HG03196 (cell line): ENCODE measurements at regions not wholly inside any gene's neighbourhood (a gene's known extent, or its start where the extent isn't known, plus 50 kb on each side); places are given as distances from the start of the nearest gene placed in this dataset.

Experiments
- ATAC-seq: cut with Tn5 transposase; IDR thresholded peaks from one replicate; pipeline ENCODE4 v1.9.1; 2021; ENCODE audit not compliant: unreplicated experiment

DNA sequence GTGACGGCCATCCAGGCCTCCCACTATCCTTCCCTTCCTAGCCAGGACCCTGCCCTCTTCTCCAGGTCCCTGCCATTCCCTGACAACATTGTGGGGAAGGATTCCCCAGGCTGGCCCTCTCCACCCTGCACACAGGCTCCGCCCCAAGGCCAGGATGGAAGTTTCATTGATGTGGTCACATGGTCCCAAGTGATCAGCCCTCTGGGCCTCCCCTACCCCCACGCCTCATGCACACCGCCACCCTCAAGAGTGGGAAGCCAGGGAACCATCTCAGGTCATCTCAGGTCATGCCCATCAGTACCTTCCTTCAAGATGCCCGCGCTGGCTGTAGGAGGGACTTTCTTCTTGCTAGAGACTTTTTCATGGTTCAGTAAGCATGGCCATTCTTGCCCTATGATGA, 514.8 kb upstream of the RAB6C start:
- no peak for ATAC-seq

DNA sequence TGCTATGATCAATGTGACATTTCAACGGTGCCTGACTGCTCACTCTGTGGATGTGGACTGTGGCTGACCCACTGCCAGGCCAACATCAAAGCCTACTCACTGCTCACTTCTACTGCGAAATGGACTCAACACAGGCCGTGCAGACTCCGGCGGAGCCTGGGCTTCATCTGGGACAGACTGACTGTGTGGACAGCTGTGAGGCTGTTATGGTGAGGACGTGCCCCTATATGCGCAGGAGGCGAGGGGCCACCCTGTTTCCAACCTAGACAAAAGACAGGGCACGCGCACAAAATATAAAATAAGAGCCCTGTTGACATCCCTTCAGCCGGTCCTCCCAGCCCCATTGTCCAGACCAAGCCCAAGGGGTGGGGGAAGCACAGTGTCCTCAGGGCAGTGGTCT, 514.4 kb upstream of the RAB6C start:
- ATAC-seq, result no peak

- no peak for ATAC-seq
These were observed 513.1 kb upstream of the RAB6C start for GRCh38 chr2:129466389-129466788.

DNA sequence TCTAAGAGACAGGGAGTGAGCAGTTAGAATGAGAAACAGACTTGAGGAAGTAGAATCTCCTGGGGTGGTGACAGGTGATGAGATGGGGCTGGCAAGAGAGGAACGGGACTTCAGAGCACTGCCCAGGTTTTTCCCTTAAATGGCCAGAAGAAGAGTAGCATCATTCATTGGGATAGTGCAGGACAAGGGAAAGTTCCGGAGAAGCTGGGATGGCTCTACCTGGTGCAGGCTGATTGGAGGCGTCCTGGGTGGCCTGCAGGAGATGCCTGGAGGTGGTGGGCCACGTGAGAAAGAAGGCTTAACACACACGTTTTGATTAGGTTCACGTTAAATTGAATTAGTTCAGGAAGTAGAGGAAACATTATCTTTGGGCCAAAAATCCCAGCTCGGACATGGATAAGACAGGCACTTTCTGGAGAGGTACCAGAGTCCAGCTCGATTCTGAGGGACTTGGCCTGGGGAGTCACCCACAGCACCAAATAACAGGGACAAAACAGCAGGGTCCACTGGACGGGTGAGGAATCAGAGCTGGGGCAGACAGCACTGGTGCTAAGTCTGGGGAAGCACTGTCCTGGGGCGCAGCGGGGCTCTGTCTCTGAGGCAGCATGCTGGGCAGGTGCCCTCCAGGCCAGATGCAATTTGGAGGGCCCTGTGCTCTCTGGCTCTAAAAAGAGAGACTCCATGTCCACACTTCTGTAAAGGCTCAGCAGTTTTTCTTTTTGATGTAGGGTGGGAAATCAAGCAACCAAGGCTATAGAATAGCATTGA, 512.3 kb upstream of the RAB6C start:
- no peak for ATAC-seq

DNA sequence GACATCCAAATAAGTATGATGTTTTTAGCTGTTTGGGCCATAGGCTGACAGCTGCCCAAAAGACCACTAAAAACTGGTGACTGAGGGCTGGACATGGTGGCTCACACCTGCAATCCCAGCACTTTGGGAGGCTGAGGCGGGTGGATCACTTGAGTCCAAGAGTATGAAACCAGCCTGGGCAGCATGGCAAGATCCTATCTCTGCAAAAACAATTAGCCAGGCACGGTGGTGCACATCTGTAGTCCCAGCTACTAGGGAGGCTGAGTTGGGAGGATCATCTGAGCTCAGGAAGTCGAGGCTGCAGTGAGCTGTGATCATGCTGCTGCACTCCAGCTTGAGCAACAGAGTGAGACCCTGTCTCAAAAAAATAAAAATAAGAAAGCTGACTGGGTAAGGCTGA, 511.5 kb upstream of the RAB6C start:
- ATAC-seq, result no peak

DNA sequence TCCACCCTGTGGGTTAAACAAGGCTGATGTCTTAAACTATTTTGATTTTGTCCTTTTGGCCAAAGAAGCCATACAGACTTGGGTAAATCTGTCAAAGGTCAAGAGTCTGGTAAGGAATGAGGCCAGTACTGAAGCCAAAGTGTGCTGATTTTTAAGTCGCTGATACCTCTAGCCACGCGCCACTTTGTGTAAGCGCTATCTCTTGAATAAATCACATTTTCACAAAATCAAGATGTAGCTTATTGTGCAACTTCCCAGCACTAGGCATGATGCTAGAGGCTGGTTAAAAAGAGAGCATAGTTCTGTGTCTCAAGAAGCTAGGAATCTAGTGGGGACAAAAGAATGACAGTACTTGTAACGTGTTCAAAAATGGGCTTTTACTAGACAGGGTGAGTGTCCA, 510.6 kb upstream of the RAB6C start:
- no peak for ATAC-seq

- ATAC-seq, result no peak
These were observed 510.1 kb upstream of the RAB6C start for GRCh38 chr2:129469389-129469788.

DNA sequence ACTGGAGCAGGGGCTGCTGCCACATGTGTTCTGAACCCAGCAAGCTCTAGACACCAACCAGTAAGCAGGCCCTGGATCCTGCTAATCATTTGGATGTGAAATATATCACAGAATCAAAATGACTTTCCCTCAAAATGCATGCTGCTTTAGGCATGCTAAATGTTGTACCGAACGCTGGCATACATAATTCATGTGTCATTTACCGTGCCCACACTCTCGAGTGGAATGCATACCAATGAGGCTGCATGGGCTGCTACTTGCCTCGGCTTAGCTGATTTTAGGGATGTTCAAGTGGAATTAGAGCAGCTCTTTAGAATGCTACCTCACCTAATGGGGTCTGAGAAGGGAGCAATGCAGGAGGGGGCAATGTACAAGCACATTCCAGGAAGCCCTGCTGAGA, 509.6 kb upstream of the RAB6C start:
- no peak for ATAC-seq

GRCh38 chr2:129478902-129479517, 500.5 kb upstream of the RAB6C start:
- no peak for ATAC-seq

DNA sequence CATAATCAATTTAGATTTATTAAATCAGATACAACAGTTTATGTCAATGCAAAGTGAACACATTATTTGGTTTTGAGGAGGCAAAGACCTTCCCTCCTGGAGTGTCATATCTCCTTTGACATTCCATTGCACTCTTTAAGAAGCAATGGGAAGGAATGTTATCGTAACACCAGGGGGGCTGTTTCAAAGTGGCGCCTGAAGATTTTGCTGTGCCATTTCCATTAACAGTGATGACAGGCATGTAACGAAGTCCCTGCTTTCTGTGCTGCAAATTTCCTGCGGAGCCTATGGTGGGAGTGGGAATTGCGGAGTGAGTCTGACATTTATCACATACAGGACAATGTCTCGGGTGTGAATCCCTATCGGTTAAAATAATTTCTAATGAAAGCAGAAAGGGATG, 499.6 kb upstream of the RAB6C start:
- no peak for ATAC-seq

GRCh38 chr2:129480790-129481189, 498.7 kb upstream of the RAB6C start:
- no peak for ATAC-seq

DNA sequence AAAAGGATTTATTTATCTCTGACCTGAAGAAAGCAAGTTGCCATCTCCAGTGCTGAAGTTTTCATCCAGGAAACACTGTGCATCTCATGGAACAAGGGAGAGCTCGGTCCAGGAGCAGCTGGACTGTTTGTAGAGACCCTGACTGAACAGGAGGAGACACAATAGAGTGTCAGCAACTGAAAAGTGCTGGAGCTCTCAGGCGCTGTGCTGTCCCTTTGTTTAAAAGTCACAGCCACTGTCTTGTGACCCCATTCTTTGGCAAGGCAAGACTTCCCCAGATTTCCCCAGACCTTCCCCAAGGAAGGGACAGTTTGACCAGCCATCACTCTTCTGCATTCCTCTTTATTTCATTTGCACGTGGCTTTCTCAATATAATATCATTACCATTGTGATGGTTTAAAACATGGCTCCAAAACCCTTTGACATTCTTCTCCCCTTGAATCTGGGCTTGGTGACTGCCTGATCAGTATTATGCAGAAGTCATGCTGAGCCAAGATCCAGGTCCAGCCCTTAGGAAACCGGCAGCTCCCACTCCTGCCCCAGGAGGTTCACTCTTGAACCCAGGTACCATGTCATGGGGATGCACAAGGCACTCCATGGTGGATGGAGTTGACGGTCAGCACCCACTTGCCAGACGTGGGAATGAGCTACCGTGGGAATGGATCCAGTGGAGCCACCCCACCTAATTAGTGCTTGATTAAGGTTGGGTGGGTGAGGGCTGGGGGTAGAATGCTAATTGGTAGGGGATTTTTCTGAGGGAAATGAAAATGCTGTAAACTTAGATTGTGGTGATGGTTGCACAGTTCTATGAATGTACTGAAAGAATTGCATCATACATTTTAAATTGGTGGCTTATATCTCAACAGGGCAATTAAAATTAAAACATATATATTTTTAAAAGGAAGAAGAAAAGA, 497.9 kb upstream of the RAB6C start:
- no peak for ATAC-seq

- ATAC-seq, result no peak
These were observed 496.8 kb upstream of the RAB6C start for GRCh38 chr2:129482626-129483025.

GRCh38 chr2:129483366-129483765, 496.1 kb upstream of the RAB6C start:
- ATAC-seq, result no peak

GRCh38 chr2:129484999-129485897, 494.2 kb upstream of the RAB6C start:
- no peak for ATAC-seq

- no peak for ATAC-seq
These were observed 491.1 kb upstream of the RAB6C start for GRCh38 chr2:129488376-129488775.

GRCh38 chr2:129490641-129491040, 488.8 kb upstream of the RAB6C start:
- no peak for ATAC-seq

- ATAC-seq, result no peak
These were observed 488.2 kb upstream of the RAB6C start for GRCh38 chr2:129491308-129491707.

- ATAC-seq, result no peak
These were observed 486.9 kb upstream of the RAB6C start for GRCh38 chr2:129492548-129492947.

GRCh38 chr2:129499747-129500146, 479.7 kb upstream of the RAB6C start:
- ATAC-seq, result no peak

- ATAC-seq, result no peak
These were observed 476.7 kb upstream of the RAB6C start for GRCh38 chr2:129502781-129503180.
